ENCODE measurements at regions not wholly inside any gene's neighbourhood (a gene's known extent, or its start where the extent isn't known, plus 50 kb on each side); places are given as distances from the start of the nearest gene placed in this dataset.

DNA sequence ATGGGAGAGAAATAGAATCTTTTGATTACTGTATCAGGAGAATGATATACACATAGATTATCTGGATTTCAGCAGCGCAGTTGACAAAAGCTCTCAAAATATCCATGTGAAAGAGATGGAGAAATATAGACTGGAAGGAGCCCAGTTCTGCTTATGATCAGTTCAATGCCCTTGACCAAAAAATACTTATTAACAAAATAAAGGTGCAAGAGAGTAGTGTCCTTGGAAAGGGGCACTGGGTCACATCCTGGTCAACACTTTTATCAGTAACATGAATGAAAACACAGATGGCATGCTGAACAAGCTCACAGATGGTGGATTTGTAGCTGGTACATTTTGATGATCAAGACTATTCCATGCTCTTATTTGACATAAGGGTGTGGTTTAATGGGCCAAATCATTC, 63.9 kb upstream of the PLEKHG1 start (continued):
- TF ChIP-seq, protein P1, sequence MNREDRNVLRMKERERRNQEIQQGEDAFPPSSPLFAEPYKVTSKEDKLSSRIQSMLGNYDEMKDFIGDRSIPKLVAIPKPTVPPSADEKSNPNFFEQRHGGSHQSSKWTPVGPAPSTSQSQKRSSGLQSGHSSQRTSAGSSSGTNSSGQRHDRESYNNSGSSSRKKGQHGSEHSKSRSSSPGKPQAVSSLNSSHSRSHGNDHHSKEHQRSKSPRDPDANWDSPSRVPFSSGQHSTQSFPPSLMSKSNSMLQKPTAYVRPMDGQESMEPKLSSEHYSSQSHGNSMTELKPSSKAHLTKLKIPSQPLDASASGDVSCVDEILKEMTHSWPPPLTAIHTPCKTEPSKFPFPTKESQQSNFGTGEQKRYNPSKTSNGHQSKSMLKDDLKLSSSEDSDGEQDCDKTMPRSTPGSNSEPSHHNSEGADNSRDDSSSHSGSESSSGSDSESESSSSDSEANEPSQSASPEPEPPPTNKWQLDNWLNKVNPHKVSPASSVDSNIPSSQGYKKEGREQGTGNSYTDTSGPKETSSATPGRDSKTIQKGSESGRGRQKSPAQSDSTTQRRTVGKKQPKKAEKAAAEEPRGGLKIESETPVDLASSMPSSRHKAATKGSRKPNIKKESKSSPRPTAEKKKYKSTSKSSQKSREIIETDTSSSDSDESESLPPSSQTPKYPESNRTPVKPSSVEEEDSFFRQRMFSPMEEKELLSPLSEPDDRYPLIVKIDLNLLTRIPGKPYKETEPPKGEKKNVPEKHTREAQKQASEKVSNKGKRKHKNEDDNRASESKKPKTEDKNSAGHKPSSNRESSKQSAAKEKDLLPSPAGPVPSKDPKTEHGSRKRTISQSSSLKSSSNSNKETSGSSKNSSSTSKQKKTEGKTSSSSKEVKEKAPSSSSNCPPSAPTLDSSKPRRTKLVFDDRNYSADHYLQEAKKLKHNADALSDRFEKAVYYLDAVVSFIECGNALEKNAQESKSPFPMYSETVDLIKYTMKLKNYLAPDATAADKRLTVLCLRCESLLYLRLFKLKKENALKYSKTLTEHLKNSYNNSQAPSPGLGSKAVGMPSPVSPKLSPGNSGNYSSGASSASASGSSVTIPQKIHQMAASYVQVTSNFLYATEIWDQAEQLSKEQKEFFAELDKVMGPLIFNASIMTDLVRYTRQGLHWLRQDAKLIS (CRISPR knock-in tag; IDR thresholded peaks at IDR 0.05) = no peak
- no peak; the same call in 1 of the 2 replicates for TF ChIP-seq HMG20A (CRISPR knock-in tag; IDR thresholded peaks at IDR 0.05; ENCODE audit: borderline replicate concordance)
- TF ChIP-seq POLR2AphosphoS2 (IDR thresholded peaks at IDR 0.05; ENCODE audit: low read depth, low read length) = no peak
- TF ChIP-seq ZNF652 (CRISPR knock-in tag; IDR thresholded peaks at IDR 0.05; ENCODE audit: borderline replicate concordance, low read depth) = no peak
- no peak for TF ChIP-seq ZNF432 (CRISPR knock-in tag; IDR thresholded peaks at IDR 0.05; ENCODE audit: borderline replicate concordance)
- TF ChIP-seq, protein P2, sequence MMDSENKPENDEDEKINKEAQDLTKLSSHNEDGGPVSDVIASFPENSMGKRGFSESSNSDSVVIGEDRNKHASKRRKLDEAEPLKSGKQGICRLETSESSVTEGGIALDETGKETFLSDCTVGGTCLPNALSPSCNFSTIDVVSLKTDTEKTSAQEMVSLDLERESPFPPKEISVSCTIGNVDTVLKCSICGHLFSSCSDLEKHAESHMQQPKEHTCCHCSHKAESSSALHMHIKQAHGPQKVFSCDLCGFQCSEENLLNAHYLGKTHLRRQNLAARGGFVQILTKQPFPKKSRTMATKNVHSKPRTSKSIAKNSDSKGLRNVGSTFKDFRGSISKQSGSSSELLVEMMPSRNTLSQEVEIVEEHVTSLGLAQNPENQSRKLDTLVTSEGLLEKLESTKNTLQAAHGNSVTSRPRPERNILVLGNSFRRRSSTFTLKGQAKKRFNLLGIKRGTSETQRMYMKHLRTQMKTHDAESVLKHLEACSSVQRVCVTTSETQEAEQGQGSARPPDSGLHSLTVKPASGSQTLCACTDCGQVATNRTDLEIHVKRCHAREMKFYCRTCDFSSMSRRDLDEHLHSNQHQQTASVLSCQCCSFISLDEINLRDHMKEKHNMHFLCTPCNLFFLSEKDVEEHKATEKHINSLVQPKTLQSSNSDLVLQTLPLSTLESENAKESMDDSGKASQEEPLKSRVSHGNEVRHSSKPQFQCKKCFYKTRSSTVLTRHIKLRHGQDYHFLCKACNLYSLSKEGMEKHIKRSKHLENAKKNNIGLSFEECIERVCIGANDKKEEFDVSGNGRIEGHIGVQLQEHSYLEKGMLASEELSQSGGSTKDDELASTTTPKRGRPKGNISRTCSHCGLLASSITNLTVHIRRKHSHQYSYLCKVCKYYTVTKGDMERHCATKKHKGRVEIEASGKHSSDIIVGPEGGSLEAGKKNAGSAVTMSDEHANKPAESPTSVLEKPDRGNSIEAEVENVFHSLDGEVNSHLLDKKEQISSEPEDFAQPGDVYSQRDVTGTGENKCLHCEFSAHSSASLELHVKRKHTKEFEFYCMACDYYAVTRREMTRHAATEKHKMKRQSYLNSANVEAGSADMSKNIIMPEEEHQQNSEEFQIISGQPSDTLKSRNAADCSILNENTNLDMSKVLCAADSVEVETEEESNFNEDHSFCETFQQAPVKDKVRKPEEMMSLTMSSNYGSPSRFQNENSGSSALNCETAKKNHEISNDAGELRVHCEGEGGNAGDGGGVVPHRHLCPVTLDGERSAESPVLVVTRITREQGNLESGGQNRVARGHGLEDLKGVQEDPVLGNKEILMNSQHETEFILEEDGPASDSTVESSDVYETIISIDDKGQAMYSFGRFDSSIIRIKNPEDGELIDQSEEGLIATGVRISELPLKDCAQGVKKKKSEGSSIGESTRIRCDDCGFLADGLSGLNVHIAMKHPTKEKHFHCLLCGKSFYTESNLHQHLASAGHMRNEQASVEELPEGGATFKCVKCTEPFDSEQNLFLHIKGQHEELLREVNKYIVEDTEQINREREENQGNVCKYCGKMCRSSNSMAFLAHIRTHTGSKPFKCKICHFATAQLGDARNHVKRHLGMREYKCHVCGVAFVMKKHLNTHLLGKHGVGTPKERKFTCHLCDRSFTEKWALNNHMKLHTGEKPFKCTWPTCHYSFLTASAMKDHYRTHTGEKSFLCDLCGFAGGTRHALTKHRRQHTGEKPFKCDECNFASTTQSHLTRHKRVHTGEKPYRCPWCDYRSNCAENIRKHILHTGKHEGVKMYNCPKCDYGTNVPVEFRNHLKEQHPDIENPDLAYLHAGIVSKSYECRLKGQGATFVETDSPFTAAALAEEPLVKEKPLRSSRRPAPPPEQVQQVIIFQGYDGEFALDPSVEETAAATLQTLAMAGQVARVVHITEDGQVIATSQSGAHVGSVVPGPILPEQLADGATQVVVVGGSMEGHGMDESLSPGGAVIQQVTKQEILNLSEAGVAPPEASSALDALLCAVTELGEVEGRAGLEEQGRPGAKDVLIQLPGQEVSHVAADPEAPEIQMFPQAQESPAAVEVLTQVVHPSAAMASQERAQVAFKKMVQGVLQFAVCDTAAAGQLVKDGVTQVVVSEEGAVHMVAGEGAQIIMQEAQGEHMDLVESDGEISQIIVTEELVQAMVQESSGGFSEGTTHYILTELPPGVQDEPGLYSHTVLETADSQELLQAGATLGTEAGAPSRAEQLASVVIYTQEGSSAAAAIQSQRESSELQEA (CRISPR knock-in tag; IDR thresholded peaks at IDR 0.05; ENCODE audit: not compliant biosample characterization) = no peak
- no peak for TF ChIP-seq ZSCAN31 (CRISPR knock-in tag; IDR thresholded peaks at IDR 0.05; ENCODE audit: low read depth)
- no peak for TF ChIP-seq ZFP37 (CRISPR knock-in tag; IDR thresholded peaks at IDR 0.05; ENCODE audit: borderline replicate concordance)
- no peak for TF ChIP-seq FLYWCH1 (CRISPR knock-in tag; IDR thresholded peaks at IDR 0.05)
- no peak for TF ChIP-seq NCOR1 (IDR thresholded peaks at IDR 0.05; ENCODE audit: borderline replicate concordance, low read length)
- TF ChIP-seq, protein P3, sequence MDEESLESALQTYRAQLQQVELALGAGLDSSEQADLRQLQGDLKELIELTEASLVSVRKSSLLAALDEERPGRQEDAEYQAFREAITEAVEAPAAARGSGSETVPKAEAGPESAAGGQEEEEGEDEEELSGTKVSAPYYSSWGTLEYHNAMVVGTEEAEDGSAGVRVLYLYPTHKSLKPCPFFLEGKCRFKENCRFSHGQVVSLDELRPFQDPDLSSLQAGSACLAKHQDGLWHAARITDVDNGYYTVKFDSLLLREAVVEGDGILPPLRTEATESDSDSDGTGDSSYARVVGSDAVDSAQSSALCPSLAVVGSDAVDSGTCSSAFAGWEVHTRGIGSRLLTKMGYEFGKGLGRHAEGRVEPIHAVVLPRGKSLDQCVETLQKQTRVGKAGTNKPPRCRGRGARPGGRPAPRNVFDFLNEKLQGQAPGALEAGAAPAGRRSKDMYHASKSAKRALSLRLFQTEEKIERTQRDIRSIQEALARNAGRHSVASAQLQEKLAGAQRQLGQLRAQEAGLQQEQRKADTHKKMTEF (CRISPR knock-in tag; IDR thresholded peaks at IDR 0.05) = peak; percentile 52; the same call in 1 of the 2 replicates
- no peak for TF ChIP-seq ZC3H13 (CRISPR knock-in tag; IDR thresholded peaks at IDR 0.05)
- no peak for TF ChIP-seq ZNF550 (CRISPR knock-in tag; IDR thresholded peaks at IDR 0.05; ENCODE audit: borderline replicate concordance)
- TF ChIP-seq SMARCE1 (IDR thresholded peaks at IDR 0.05; ENCODE audit: borderline replicate concordance) = no peak
- TF ChIP-seq NAIF1 (CRISPR knock-in tag; IDR thresholded peaks at IDR 0.05; ENCODE audit: borderline replicate concordance) = no peak
- no peak for TF ChIP-seq SALL2 (CRISPR knock-in tag; IDR thresholded peaks at IDR 0.05)
- no peak for TF ChIP-seq CCAR2 (optimal IDR thresholded peaks at IDR 0.05; ENCODE audit: low read depth, low read length)
- no peak for TF ChIP-seq ZC3H4 (CRISPR knock-in tag; IDR thresholded peaks at IDR 0.05; ENCODE audit: borderline replicate concordance)

Data from HepG2 (cell line).